ELR (cell line): ENCODE measurements at regions not wholly inside any gene's neighbourhood (a gene's known extent, or its start where the extent isn't known, plus 50 kb on each side); places are given as distances from the start of the nearest gene placed in this dataset.

ENCODE experiments used
- DNase-seq: peaks from one replicate; pipeline ENCODE4 v3.0.0-alpha.2; 2015; ENCODE audit warnings: low read depth

- DNase-seq, result peak; percentile 72
Observed at GRCh38 chrX:16222151-16222550, 54.9 kb downstream of the MAGEB17 start.

- no peak for DNase-seq
Observed at GRCh38 chrX:16223385-16223784, 56.1 kb downstream of the MAGEB17 start.

- DNase-seq, result peak; percentile 86
Observed at GRCh38 chrX:16239211-16239610, 71.9 kb downstream of the MAGEB17 start.

- DNase-seq, result no peak
Observed at GRCh38 chrX:16240231-16240905, 73.1 kb downstream of the MAGEB17 start.

GRCh38 chrX:16240968-16241367, 73.7 kb downstream of the MAGEB17 start:
- no peak for DNase-seq

- DNase-seq, result peak; percentile 17
Observed at GRCh38 chrX:16250296-16250695, 83.0 kb downstream of the MAGEB17 start.

- DNase-seq, result no peak
Observed at GRCh38 chrX:16251782-16252181, 84.5 kb downstream of the MAGEB17 start.

- no peak for DNase-seq
Observed at GRCh38 chrX:16258882-16259281, 91.6 kb downstream of the MAGEB17 start.

- DNase-seq, result no peak
Observed at GRCh38 chrX:16267431-16267830, 100.2 kb downstream of the MAGEB17 start.

- DNase-seq, result no peak
Observed at GRCh38 chrX:16268206-16268605, 100.9 kb downstream of the MAGEB17 start.

- DNase-seq, result no peak
Observed at GRCh38 chrX:16278927-16279326, 111.6 kb downstream of the MAGEB17 start.

GRCh38 chrX:16282209-16282608, 114.9 kb downstream of the MAGEB17 start:
- no peak for DNase-seq

- no peak for DNase-seq
Observed at GRCh38 chrX:16284842-16285241, 117.6 kb downstream of the MAGEB17 start.

- no peak for DNase-seq
Observed at GRCh38 chrX:16290997-16291396, 123.7 kb downstream of the MAGEB17 start.

GRCh38 chrX:16300831-16301230, 133.6 kb downstream of the MAGEB17 start:
- DNase-seq, result no peak

- peak; percentile 35 for DNase-seq
Observed at GRCh38 chrX:16304751-16305150, 137.5 kb downstream of the MAGEB17 start.

GRCh38 chrX:16305187-16305586, 137.9 kb downstream of the MAGEB17 start:
- no peak for DNase-seq

- DNase-seq, result no peak
Observed at GRCh38 chrX:16307950-16308349, 140.7 kb downstream of the MAGEB17 start.

- DNase-seq, result no peak
Observed at GRCh38 chrX:16308773-16309172, 141.5 kb downstream of the MAGEB17 start.

GRCh38 chrX:16310326-16310725, 143.0 kb downstream of the MAGEB17 start:
- DNase-seq, result no peak

GRCh38 chrX:16311671-16312070, 144.4 kb downstream of the MAGEB17 start:
- DNase-seq, result no peak

- no peak for DNase-seq
Observed at GRCh38 chrX:16312761-16313623, 145.7 kb downstream of the MAGEB17 start.

- no peak for DNase-seq
Observed at GRCh38 chrX:16316331-16316730, 149.1 kb downstream of the MAGEB17 start.
